ENCODE measurements at regions not wholly inside any gene's neighbourhood (a gene's known extent, or its start where the extent isn't known, plus 50 kb on each side); places are given as distances from the start of the nearest gene placed in this dataset.

DNA sequence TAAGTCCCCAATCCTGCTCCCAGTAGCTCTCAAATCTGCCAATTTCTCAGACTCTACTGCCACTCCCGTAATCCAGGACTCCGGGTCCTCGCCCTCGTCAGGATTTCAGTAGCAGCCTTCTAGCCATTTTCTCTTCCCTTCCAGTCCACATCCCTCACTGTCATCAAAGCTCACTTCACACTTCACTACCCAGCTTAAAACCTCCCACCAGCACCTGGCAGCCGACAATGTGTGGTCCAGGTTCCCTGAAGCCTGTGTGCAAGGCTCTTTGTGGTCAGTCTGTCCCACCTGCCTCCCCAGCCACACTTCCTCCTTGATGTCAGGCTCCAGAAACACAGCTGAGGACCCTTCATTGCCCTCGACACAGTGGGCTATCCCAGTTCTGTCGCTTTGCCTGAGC is 304.5 kb upstream of the ROPN1 start:
- no peak overlapping the region for H3K27ac ChIP-seq (ENCODE audit: low read depth, low read length)
- H3K9ac ChIP-seq (ENCODE audit: low read length in 5 of 5): no peak overlapping the region
- no peaks in the 10 kb centered on the region for H3K9me3 ChIP-seq (ENCODE audit: control insufficient read depth in 5 of 5, low read length in 5 of 5)
- peaks cover 0 to 24% (median 0%) of the 10 kb centered on the region in 5 donors for H3K4me1 ChIP-seq (ENCODE audit: control insufficient read depth in 5 of 5, insufficient read depth in 5 of 5, low read length in 5 of 5)
- H3K27me3 ChIP-seq (ENCODE audit: control insufficient read depth in 5 of 5, insufficient read depth in 4 of 5, low read length in 5 of 5): no peaks in the 10 kb centered on the region
- H3K4me3 ChIP-seq (ENCODE audit: low read depth in 1 of 5, low read length in 5 of 5): no peak overlapping the region
- peaks cover 0 to 5% (median 0%) of the 10 kb centered on the region in 5 donors for H3K36me3 ChIP-seq (ENCODE audit: control insufficient read depth in 5 of 5, insufficient read depth in 5 of 5, low read length in 5 of 5)

- no peaks in the 10 kb centered on the region for H3K27me3 ChIP-seq (ENCODE audit: control insufficient read depth in 5 of 5, insufficient read depth in 4 of 5, low read length in 5 of 5)
- H3K27ac ChIP-seq (ENCODE audit: low read depth, low read length): no peak overlapping the region
- H3K9ac ChIP-seq (ENCODE audit: low read length in 5 of 5): no peak overlapping the region
These were observed 305.4 kb upstream of the ROPN1 start for GRCh38 chr3:124297062-124297980.

GRCh38 chr3:124298301-124298700 is 306.4 kb upstream of the ROPN1 start:
- Histone ChIP-seq H3K9ac (ENCODE audit: low read length in 5 of 5) (no peak overlapping the region), H3K4me3 (ENCODE audit: low read depth in 1 of 5, low read length in 5 of 5) (no peak overlapping the region), H3K27ac (ENCODE audit: low read depth, low read length) (no peak overlapping the region), H3K4me1 (ENCODE audit: control insufficient read depth in 5 of 5, insufficient read depth in 5 of 5, low read length in 5 of 5) (peaks cover 0 to 24% (median 0%) of the 10 kb centered on the region in 5 donors), H3K9me3 (ENCODE audit: control insufficient read depth in 5 of 5, low read length in 5 of 5) (no peaks in the 10 kb centered on the region), H3K36me3 (ENCODE audit: control insufficient read depth in 5 of 5, insufficient read depth in 5 of 5, low read length in 5 of 5) (peaks cover 0 to 5% (median 0%) of the 10 kb centered on the region in 5 donors), H3K27me3 (ENCODE audit: control insufficient read depth in 5 of 5, insufficient read depth in 4 of 5, low read length in 5 of 5) (no peaks in the 10 kb centered on the region)

More at GRCh38 chr3:124297062-124297980, 305.4 kb upstream of the ROPN1 start:
- H3K4me3 ChIP-seq (ENCODE audit: low read depth in 1 of 5, low read length in 5 of 5): no peak overlapping the region
- H3K4me1 ChIP-seq (ENCODE audit: control insufficient read depth in 5 of 5, insufficient read depth in 5 of 5, low read length in 5 of 5): peaks cover 0 to 24% (median 0%) of the 10 kb centered on the region in 5 donors
- peaks cover 0 to 5% (median 0%) of the 10 kb centered on the region in 5 donors for H3K36me3 ChIP-seq (ENCODE audit: control insufficient read depth in 5 of 5, insufficient read depth in 5 of 5, low read length in 5 of 5)
- no peaks in the 10 kb centered on the region for H3K9me3 ChIP-seq (ENCODE audit: control insufficient read depth in 5 of 5, low read length in 5 of 5)

DNA sequence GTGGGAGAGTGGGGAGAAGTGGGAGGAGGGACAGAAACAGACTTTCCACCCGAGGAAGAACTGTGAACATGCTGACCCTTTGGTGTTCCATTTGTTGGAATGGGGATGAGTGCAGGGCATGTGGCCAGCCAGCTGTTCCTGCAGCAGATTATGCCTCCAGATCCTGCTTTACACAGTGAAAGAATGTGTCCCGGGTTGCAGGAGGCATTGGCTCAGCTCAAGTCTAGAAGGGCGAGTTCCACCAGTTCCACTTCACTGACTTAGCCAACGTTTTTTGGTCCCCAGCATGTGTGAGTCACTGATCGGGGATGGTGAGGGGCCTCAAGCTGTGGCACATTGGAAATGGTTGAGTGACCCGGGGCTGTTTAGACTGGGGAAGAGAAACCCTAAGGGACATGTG is 307.0 kb upstream of the ROPN1 start:
- Histone ChIP-seq H3K36me3 (ENCODE audit: control insufficient read depth in 5 of 5, insufficient read depth in 5 of 5, low read length in 5 of 5) (peaks cover 0 to 5% (median 0%) of the 10 kb centered on the region in 5 donors), H3K27ac (ENCODE audit: low read depth, low read length) (no peak overlapping the region)

GRCh38 chr3:124299831-124300230 is 307.9 kb upstream of the ROPN1 start:
- no peak overlapping the region for H3K27ac ChIP-seq (ENCODE audit: low read depth, low read length)
- peaks cover 0 to 5% (median 0%) of the 10 kb centered on the region in 5 donors for H3K36me3 ChIP-seq (ENCODE audit: control insufficient read depth in 5 of 5, insufficient read depth in 5 of 5, low read length in 5 of 5)
- H3K4me1 ChIP-seq (ENCODE audit: control insufficient read depth in 5 of 5, insufficient read depth in 5 of 5, low read length in 5 of 5): peaks cover 0 to 24% (median 0%) of the 10 kb centered on the region in 5 donors
- H3K9me3 ChIP-seq (ENCODE audit: control insufficient read depth in 5 of 5, low read length in 5 of 5): no peaks in the 10 kb centered on the region
- no peaks in the 10 kb centered on the region for H3K27me3 ChIP-seq (ENCODE audit: control insufficient read depth in 5 of 5, insufficient read depth in 4 of 5, low read length in 5 of 5)
- H3K4me3 ChIP-seq (ENCODE audit: low read depth in 1 of 5, low read length in 5 of 5): no peak overlapping the region
- no peak overlapping the region for H3K9ac ChIP-seq (ENCODE audit: low read length in 5 of 5)

More for the DNA sequence above, 307.0 kb upstream of the ROPN1 start:
- H3K9me3 ChIP-seq (ENCODE audit: control insufficient read depth in 5 of 5, low read length in 5 of 5): no peaks in the 10 kb centered on the region
- H3K4me3 ChIP-seq (ENCODE audit: low read depth in 1 of 5, low read length in 5 of 5): no peak overlapping the region
- no peak overlapping the region for H3K9ac ChIP-seq (ENCODE audit: low read length in 5 of 5)
- H3K4me1 ChIP-seq (ENCODE audit: control insufficient read depth in 5 of 5, insufficient read depth in 5 of 5, low read length in 5 of 5): peaks cover 0 to 24% (median 0%) of the 10 kb centered on the region in 5 donors
- H3K27me3 ChIP-seq (ENCODE audit: control insufficient read depth in 5 of 5, insufficient read depth in 4 of 5, low read length in 5 of 5): no peaks in the 10 kb centered on the region

DNA sequence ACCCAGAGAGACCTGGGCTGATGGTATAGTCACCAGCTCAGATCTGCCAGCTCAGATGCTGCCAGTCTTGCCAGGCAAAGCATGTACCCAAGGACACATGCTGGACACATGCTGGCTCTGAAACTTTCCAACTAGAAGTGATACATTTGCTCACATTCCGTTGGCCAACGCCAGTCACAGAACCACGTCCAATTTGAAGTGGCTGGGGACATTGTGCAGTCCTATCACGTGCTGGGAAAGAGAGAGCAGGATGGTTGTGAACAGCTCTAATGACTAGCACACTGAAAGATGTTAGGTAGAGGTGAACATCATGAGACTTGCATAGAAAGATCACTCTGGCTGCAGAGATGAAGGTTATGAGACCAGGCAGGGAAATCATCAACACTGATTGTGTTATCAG is 308.5 kb upstream of the ROPN1 start:
- peaks cover 0 to 5% (median 0%) of the 10 kb centered on the region in 5 donors for H3K36me3 ChIP-seq (ENCODE audit: control insufficient read depth in 5 of 5, insufficient read depth in 5 of 5, low read length in 5 of 5)

GRCh38 chr3:124303305-124303910 is 311.5 kb upstream of the ROPN1 start:
- Histone ChIP-seq H3K9ac (ENCODE audit: low read length in 5 of 5) (no peak overlapping the region), H3K4me3 (ENCODE audit: low read depth in 1 of 5, low read length in 5 of 5) (no peak overlapping the region), H3K27ac (ENCODE audit: low read depth, low read length) (no peak overlapping the region), H3K36me3 (ENCODE audit: control insufficient read depth in 5 of 5, insufficient read depth in 5 of 5, low read length in 5 of 5) (peaks cover 0 to 5% (median 0%) of the 10 kb centered on the region in 5 donors), H3K4me1 (ENCODE audit: control insufficient read depth in 5 of 5, insufficient read depth in 5 of 5, low read length in 5 of 5) (peaks cover 0 to 5% (median 0%) of the 10 kb centered on the region in 5 donors), H3K9me3 (ENCODE audit: control insufficient read depth in 5 of 5, low read length in 5 of 5) (peaks cover 0 to 7% (median 5%) of the 10 kb centered on the region in 5 donors), H3K27me3 (ENCODE audit: control insufficient read depth in 5 of 5, insufficient read depth in 4 of 5, low read length in 5 of 5) (no peaks in the 10 kb centered on the region)

More for the DNA sequence above, 308.5 kb upstream of the ROPN1 start:
- H3K9ac ChIP-seq (ENCODE audit: low read length in 5 of 5): no peak overlapping the region
- H3K27me3 ChIP-seq (ENCODE audit: control insufficient read depth in 5 of 5, insufficient read depth in 4 of 5, low read length in 5 of 5): no peaks in the 10 kb centered on the region
- H3K9me3 ChIP-seq (ENCODE audit: control insufficient read depth in 5 of 5, low read length in 5 of 5): peaks cover 0 to 2% (median 0%) of the 10 kb centered on the region in 5 donors
- H3K4me3 ChIP-seq (ENCODE audit: low read depth in 1 of 5, low read length in 5 of 5): no peak overlapping the region
- H3K4me1 ChIP-seq (ENCODE audit: control insufficient read depth in 5 of 5, insufficient read depth in 5 of 5, low read length in 5 of 5): peaks cover 0 to 24% (median 0%) of the 10 kb centered on the region in 5 donors
- no peak overlapping the region for H3K27ac ChIP-seq (ENCODE audit: low read depth, low read length)

- Histone ChIP-seq H3K4me1 (ENCODE audit: control insufficient read depth in 5 of 5, insufficient read depth in 5 of 5, low read length in 5 of 5) (no peaks in the 10 kb centered on the region), H3K27ac (ENCODE audit: low read depth, low read length) (no peak overlapping the region), H3K4me3 (ENCODE audit: low read depth in 1 of 5, low read length in 5 of 5) (no peak overlapping the region), H3K9ac (ENCODE audit: low read length in 5 of 5) (no peak overlapping the region), H3K27me3 (ENCODE audit: control insufficient read depth in 5 of 5, insufficient read depth in 4 of 5, low read length in 5 of 5) (no peaks in the 10 kb centered on the region), H3K36me3 (ENCODE audit: control insufficient read depth in 5 of 5, insufficient read depth in 5 of 5, low read length in 5 of 5) (peaks cover 0 to 2% (median 0%) of the 10 kb centered on the region in 5 donors), H3K9me3 (ENCODE audit: control insufficient read depth in 5 of 5, low read length in 5 of 5) (peaks cover 0 to 7% (median 5%) of the 10 kb centered on the region in 5 donors)
These were observed 314.7 kb upstream of the ROPN1 start for GRCh38 chr3:124306665-124307064.

DNA sequence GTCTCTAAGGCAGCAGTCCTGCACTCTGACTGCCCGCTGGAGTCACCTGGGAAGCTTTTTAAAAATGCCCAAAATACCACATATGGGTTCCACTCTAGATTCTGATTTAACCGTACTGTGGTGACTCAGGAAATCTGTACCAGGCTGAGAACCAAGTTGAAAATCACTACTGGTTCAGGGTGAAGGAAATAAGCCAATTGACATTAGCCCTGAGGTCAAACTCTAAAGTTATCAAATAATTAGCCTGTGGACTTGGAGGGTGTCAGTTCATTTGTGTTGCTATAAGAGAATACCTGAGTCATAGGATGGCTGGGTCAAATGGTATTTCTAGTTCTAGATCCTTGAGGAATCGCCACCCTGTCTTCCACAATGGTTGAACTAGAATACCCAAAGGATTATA is 321.7 kb upstream of the ROPN1 start:
- no peaks in the 10 kb centered on the region for H3K4me1 ChIP-seq (ENCODE audit: control insufficient read depth in 5 of 5, insufficient read depth in 5 of 5, low read length in 5 of 5)
- H3K27ac ChIP-seq (ENCODE audit: low read depth, low read length): no peak overlapping the region
- no peak overlapping the region for H3K9ac ChIP-seq (ENCODE audit: low read length in 5 of 5)
- H3K4me3 ChIP-seq (ENCODE audit: low read depth in 1 of 5, low read length in 5 of 5): no peak overlapping the region
- H3K27me3 ChIP-seq (ENCODE audit: control insufficient read depth in 5 of 5, insufficient read depth in 4 of 5, low read length in 5 of 5): no peaks in the 10 kb centered on the region
- H3K9me3 ChIP-seq (ENCODE audit: control insufficient read depth in 5 of 5, low read length in 5 of 5): no peaks in the 10 kb centered on the region
- peaks cover 0 to 3% (median 0%) of the 10 kb centered on the region in 5 donors for H3K36me3 ChIP-seq (ENCODE audit: control insufficient read depth in 5 of 5, insufficient read depth in 5 of 5, low read length in 5 of 5)
